ENCODE measurements at regions not wholly inside any gene's neighbourhood (a gene's known extent, or its start where the extent isn't known, plus 50 kb on each side); places are given as distances from the start of the nearest gene placed in this dataset.

GRCh38 chr3:103105206-103105605 is 670.4 kb downstream of the ZPLD1 start:
- Histone ChIP-seq H3K23me2 (ENCODE audit: insufficient read length, low read depth, low read length, poor library complexity, severe bottlenecking) (no peaks in the 10 kb centered on the region), H2BK120ac (ENCODE audit: low read depth, low read length, poor library complexity, severe bottlenecking) (no peak overlapping the region), H2BK20ac (ENCODE audit: low read depth, low read length, poor library complexity, severe bottlenecking) (no peak overlapping the region), H2AFZ (ENCODE audit: low read length) (no peak overlapping the region), H4K8ac (replicated peaks; ENCODE audit: insufficient read length, low read depth, low read length) (no peak overlapping the region), H3K56ac (ENCODE audit: insufficient read length, low read depth, low read length) (no peak overlapping the region), H3K9ac (ENCODE audit: extremely low read depth, insufficient read length, low read length) (no peak overlapping the region), H3K14ac (ENCODE audit: insufficient read depth, low read length) (no peak overlapping the region), H3K4me1 (ENCODE audit: insufficient read depth, low read length) (no peaks in the 10 kb centered on the region), H3K23ac (ENCODE audit: insufficient read length, low read depth, low read length) (no peak overlapping the region), H3T11ph (ENCODE audit: low read length) (no peak overlapping the region), H4K91ac (ENCODE audit: insufficient read length, low read depth, low read length) (no peak overlapping the region), H3K4ac (ENCODE audit: low read depth, low read length) (no peak overlapping the region), H3K9me3 (ENCODE audit: control insufficient read depth, low read depth, low read length) (no peaks in the 10 kb centered on the region), H3K18ac (ENCODE audit: insufficient read length, low read depth, low read length) (no peak overlapping the region), H4K5ac (ENCODE audit: insufficient read length, low read depth, low read length) (no peak overlapping the region), H2BK5ac (ENCODE audit: insufficient read length, low read length) (no peak overlapping the region), H3K79me1 (ENCODE audit: insufficient read depth, low read depth, low read length, poor library complexity, severe bottlenecking) (no peaks in the 10 kb centered on the region), H2BK15ac (ENCODE audit: low read depth, low read length) (no peak overlapping the region), H3K27me3 (ENCODE audit: insufficient read depth, low read length) (no peaks in the 10 kb centered on the region), H2AK5ac (ENCODE audit: insufficient read length, low read length) (no peak overlapping the region), H4K20me1 (ENCODE audit: control insufficient read depth, insufficient read depth, insufficient read length) (no peaks in the 10 kb centered on the region), H3K79me2 (ENCODE audit: insufficient read depth, low read length) (no peaks in the 10 kb centered on the region), H3K27ac (ENCODE audit: insufficient read length, low read depth, low read length) (no peak overlapping the region), H2BK12ac (ENCODE audit: insufficient read length, low read depth, low read length) (no peak overlapping the region), H3K4me2 (ENCODE audit: insufficient read depth, insufficient read length, low read length) (no peak overlapping the region)
- no CpG with 5 or more reads among the region's 2 CpGs for WGBS (ENCODE audit: extremely low coverage, insufficient read length, low lambda C conversion rate)
- no peak for DNase-seq
- Mint-ChIP-seq H3K36me3 (ENCODE audit: insufficient read depth in 1 of 3, low read depth in 3 of 3) (no peaks in the 10 kb centered on the region; a peak in 1 of 7 replicates), H3K4me1 (no peaks in the 10 kb centered on the region), H3K9me3 (no peaks in the 10 kb centered on the region), H3K4me3 (no peak overlapping the region), H3K27ac (no peak overlapping the region; a peak in 1 of 7 replicates), H3K27me3 (ENCODE audit: low read depth) (no peaks in the 10 kb centered on the region)
- no peak for TF ChIP-seq CTCF (conservative IDR thresholded peaks at IDR 0.05)
